Glutamatergic neuron (in vitro differentiated cells): ENCODE measurements at regions not wholly inside any gene's neighbourhood (a gene's known extent, or its start where the extent isn't known, plus 50 kb on each side); places are given as distances from the start of the nearest gene placed in this dataset.

Source experiments
- DNase-seq: peaks from one replicate; pipeline ENCODE4 v3.0.0; 2022
- H3K27ac Mint-ChIP-seq: one replicate; pipeline ENCODE4 v1.8.0; 2020; ENCODE audit warnings: mild to moderate bottlenecking, mixed read lengths, inconsistent platforms; ENCODE audit not compliant: unreplicated experiment
- H3K27me3 Mint-ChIP-seq: one replicate; pipeline ENCODE4 v1.8.0; 2020; ENCODE audit warnings: mild to moderate bottlenecking, moderate library complexity, mixed read lengths, inconsistent platforms; ENCODE audit not compliant: unreplicated experiment
- H3K36me3 Mint-ChIP-seq: one replicate; pipeline ENCODE4 v1.8.0; 2020; ENCODE audit warnings: mild to moderate bottlenecking, mixed read lengths, inconsistent platforms; ENCODE audit not compliant: unreplicated experiment
- H3K4me1 Mint-ChIP-seq: one replicate; pipeline ENCODE4 v1.8.0; 2020; ENCODE audit warnings: mild to moderate bottlenecking, low read depth, mixed read lengths, inconsistent platforms; ENCODE audit not compliant: unreplicated experiment
- H3K4me3 Mint-ChIP-seq: one replicate; pipeline ENCODE4 v1.8.0; 2020; ENCODE audit warnings: mild to moderate bottlenecking, mixed read lengths, inconsistent platforms; ENCODE audit not compliant: unreplicated experiment
- H3K9me3 Mint-ChIP-seq: one replicate; pipeline ENCODE4 v1.8.0; 2020; ENCODE audit warnings: mild to moderate bottlenecking, moderate library complexity, mixed read lengths, inconsistent platforms; ENCODE audit not compliant: unreplicated experiment
- CTCF ChIP-seq: fragments of 200-600 bp; sonication (generic); IDR thresholded peaks from one replicate; pipeline ENCODE4 v1.5.0; 2021; ENCODE audit not compliant: partially characterized antibody, unreplicated experiment

GRCh38 chrX:9222299-9222698, 188.4 kb upstream of the FAM9B start:
- no peak overlapping the region for H3K4me3 Mint-ChIP-seq
- peaks cover 5% of the 10 kb centered on the region for H3K36me3 Mint-ChIP-seq
- H3K4me1 Mint-ChIP-seq: no peaks in the 10 kb centered on the region
- H3K9me3 Mint-ChIP-seq: no peaks in the 10 kb centered on the region
- DNase-seq: no peak
- H3K27me3 Mint-ChIP-seq: no peaks in the 10 kb centered on the region
- no peak overlapping the region for H3K27ac Mint-ChIP-seq
- no peak for TF ChIP-seq CTCF

GRCh38 chrX:9227276-9227675, 193.3 kb upstream of the FAM9B start:
- Mint-ChIP-seq H3K4me1 (no peaks in the 10 kb centered on the region), H3K27ac (no peak overlapping the region)

GRCh38 chrX:9231491-9231890, 197.6 kb upstream of the FAM9B start:
- Mint-ChIP-seq H3K9me3 (no peaks in the 10 kb centered on the region), H3K27me3 (no peaks in the 10 kb centered on the region), H3K36me3 (no peaks in the 10 kb centered on the region), H3K27ac (no peak overlapping the region), H3K4me3 (no peak overlapping the region), H3K4me1 (no peaks in the 10 kb centered on the region)
- no peak for TF ChIP-seq CTCF
- no peak for DNase-seq

More at GRCh38 chrX:9227276-9227675, 193.3 kb upstream of the FAM9B start:
- Mint-ChIP-seq H3K36me3 (peaks cover 5% of the 10 kb centered on the region), H3K9me3 (no peaks in the 10 kb centered on the region), H3K27me3 (no peaks in the 10 kb centered on the region), H3K4me3 (no peak overlapping the region)
- TF ChIP-seq CTCF: no peak
- no peak for DNase-seq

DNA sequence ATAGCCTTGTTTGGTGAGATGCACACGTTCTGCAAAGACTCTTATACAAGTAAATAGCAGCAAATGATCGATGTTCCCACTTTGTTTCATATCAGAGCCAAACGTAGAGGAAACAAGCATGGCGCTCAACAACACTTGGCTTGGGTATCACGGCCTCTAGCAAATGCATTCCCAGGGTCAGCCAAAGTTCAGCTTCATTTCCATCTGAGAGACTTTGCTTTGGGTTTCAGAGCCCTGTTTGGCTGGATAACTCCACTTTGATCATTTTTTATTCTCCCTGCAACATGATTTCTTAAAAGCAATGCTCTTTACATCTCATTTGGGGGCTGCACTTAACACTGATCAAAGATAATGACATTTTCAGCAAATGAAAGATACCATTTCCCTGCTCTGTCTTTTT, 199.2 kb upstream of the FAM9B start:
- Mint-ChIP-seq H3K27me3 (no peaks in the 10 kb centered on the region), H3K9me3 (no peaks in the 10 kb centered on the region), H3K36me3 (no peaks in the 10 kb centered on the region), H3K4me3 (no peak overlapping the region), H3K27ac (no peak overlapping the region), H3K4me1 (no peaks in the 10 kb centered on the region)
- no peak for TF ChIP-seq CTCF
- no peak for DNase-seq

DNA sequence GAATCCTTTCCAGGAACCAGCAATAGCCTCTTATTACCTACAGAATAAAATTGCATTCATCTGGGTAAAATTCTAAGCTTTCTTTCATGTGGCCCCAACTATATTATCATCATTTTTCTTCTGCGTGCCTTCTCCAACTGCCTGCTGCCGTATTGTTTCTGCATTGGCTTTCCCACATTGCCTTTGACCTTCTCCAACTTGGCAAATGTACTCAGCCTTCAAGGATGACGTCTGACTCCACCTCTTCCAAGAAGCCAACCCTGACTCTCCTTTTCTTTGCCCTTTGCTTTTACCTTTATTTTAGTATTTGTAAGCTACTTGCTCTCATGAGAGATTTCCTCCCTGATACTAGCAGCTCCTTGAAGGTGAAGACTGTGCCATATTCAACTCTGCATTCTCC, 200.4 kb upstream of the FAM9B start:
- Mint-ChIP-seq H3K9me3 (no peaks in the 10 kb centered on the region), H3K27me3 (no peaks in the 10 kb centered on the region), H3K36me3 (no peaks in the 10 kb centered on the region), H3K4me3 (no peak overlapping the region), H3K27ac (no peak overlapping the region), H3K4me1 (no peaks in the 10 kb centered on the region)
- no peak for TF ChIP-seq CTCF
- no peak for DNase-seq
